ENCODE measurements at regions not wholly inside any gene's neighbourhood (a gene's known extent, or its start where the extent isn't known, plus 50 kb on each side); places are given as distances from the start of the nearest gene placed in this dataset.
A peak's percentile ranks its signal among the peaks of the same experiment; 100 is the strongest.

DNA sequence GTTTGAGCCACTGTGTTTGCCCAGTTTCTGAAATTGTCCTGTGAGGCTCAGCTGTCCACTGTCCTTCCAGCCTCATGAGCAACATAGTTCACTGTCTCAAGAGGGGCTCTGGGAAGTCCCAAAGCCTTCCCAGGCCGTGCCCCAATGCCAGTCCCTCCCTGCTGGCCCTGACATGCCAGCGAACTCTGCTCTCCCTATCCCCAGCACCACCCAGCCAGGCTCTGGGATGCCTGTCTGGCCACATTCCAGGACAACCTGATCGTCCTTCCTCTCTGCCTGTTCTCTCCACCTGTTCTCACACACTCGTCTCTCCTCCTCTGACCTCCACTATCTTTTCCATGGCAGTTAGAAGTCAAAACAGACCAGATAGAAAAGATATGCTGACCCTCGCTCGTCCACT lies 278.0 kb upstream of the ID2 start:
- DNase-seq (ENCODE audit: low read depth) = no peak

DNA sequence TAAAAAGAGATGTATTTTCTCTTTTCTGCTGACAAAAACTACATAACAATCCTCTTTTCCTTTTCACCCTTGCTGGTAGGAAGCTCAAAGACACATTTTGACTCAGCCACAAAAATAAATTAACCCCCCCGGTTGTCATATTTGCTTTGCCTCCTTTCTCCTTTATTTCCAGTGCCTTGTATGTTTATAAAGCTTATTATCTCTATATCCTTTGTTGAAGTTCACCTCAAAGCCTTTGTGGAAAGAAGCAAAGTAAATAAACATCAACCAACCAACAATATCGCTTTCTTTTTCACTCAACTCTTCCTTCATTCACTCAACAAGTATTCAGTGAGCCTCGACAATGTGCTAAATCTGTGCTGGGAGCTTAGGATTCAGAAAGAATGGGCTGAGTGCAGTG lies 276.5 kb upstream of the ID2 start:
- no peak for DNase-seq (ENCODE audit: low read depth)

DNA sequence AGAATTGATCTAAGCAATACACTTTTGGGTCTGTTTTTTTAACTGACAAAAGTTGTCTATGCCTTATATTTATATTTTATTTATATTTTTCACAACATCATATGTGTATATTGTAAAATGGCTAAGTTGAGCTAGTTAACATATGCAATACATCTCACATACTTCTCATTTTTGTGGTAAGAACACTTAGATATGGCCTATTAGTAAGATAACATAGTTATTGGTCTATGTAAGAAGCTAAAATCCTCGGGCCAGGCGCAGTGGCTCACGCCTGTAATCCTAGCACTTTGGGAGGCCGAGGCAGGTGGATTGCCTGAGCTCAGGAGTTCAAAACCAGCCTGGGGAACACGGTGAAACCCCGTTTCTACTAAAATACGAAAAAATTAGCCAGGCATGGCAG lies 275.6 kb upstream of the ID2 start:
- no peak for DNase-seq (ENCODE audit: low read depth)

DNA sequence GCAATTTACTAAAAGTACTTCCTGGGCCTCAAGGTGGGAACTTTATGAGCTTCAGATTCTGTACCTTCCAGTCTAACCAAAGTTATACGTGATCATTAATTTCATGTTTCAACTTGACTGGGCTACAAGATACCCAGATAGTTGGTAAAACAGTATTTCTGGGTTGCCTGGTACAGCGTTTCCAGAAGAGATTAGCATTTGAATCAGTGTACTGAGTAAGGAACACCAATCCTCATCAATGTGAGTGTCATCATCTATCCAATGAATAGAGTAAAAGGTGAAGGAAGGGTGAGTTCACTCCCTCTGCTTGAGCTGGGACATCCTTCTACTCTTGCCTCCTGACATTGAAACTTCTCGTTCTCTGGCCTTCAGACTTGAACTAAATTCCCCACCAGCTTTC lies 274.5 kb upstream of the ID2 start:
- DNase-seq (ENCODE audit: low read depth) = no peak

- no peak for DNase-seq (ENCODE audit: low read depth)
Measured at GRCh38 chr2:8408560-8409460, 273.0 kb upstream of the ID2 start.

- peak; percentile 28 for DNase-seq (ENCODE audit: low read depth)
Measured at GRCh38 chr2:8409461-8410260, 272.2 kb upstream of the ID2 start.

- DNase-seq (ENCODE audit: low read depth) = no peak
Measured at GRCh38 chr2:8412082-8412481, 269.8 kb upstream of the ID2 start.

DNA sequence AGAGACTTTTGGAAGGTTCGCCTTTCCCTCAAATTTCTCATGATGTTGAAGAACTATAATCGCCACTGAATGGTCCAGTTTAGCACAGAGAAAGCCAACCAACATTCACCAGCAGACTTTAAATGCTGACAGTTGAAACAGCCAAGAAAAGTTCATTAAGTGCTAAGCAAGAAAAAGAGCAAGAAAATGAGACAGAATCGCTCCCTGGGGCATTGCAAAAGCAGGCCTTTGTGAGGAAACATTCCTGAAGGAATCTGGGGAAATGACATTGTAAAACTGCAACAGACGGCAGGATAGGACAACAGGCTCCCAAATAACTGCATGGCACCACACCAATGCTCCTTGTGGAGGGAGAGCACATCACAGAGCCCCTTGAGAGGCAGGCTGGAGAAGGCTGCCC lies 269.3 kb upstream of the ID2 start:
- peak; percentile 61 for DNase-seq (ENCODE audit: low read depth)

GRCh38 chr2:8413589-8414135 lies 268.2 kb upstream of the ID2 start:
- no peak for DNase-seq (ENCODE audit: low read depth)

DNA sequence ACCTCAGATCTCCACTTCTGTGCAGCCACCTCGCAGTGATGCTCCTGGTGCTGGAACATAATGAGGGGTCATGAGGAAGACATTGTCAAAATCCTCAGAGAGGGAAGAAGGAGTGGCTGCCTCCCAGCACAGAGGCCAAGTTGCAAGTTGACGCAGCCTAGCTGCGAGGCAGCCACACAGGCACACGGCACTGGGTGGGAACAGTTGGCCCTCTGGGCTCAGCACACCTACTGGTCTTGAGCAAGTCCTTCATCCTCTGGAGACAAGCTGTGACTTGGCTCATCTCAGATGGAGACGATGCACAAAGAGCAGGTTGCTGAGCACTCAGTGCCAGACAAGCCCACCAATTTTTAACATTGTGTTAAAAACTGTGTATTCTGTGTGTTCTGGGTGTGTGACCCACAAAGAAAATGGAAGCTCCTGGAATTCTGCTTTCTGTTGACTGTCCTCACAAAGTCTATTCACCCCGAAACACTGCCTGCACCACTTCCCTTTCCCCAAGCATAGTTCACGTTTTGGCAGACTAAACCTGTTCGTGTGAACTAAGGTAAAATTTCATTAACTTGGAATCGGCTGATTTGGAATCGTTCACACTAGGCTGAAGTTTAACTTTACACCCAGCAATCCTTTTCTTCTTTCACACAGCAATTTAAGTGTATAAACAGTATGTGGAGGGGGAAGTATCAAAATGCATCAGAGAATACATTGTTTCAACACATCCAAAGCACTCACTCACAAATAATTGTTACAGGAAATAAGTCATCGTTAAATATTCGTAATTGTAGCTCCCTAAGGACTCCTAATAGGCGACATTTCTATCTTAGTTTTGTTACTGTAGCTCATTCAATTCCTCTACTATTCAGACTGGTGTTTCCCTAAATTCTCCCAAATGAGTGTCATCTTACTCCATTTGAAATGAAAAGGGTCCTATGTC lies 266.6 kb upstream of the ID2 start:
- no peak for DNase-seq (ENCODE audit: low read depth)

GRCh38 chr2:8416001-8416571 lies 265.8 kb upstream of the ID2 start:
- no peak for DNase-seq (ENCODE audit: low read depth)

DNA sequence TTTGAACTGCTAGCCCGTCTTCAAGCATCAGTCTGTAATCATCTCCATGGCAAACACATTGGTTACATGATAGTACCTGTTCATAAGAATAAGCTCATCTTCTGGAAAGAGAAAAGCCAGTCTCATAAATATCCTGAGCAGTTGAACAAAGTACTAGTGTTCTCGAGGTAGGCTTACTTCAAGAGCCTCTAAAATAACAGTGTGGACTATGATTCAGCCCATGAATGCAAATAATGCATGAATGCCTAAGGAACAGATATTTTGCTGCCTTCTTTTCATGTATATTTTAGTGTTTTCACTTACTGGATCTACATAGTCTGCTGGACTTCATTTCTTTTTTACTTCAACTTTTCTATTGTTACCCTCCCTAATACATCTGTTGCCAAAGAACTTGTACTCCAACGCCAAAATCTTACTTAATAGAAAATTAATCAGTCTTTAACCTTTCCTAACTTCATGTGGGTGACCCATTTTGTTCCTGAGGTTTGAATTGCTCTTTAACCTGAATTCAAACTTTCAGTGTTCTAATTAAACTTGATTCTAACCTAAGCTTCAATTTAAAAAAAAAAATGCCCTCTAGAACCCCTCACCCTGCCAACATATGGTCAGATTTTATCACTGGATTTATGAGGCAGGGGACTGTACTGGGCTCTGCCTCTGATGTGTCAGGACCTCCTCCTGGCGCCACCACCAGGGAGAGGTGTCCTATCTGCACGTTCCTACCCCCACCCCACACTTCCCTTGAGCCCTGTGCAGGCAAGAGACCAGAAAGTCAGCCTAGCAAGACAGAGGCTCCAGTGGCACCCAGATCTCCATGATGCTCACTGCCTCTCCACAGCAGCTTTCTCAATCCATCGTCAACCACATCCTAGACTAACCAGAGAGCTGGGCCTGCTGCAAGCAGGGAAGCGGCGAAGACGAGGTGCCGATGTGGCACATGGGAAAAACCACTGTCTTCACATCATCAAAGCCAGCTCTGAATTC lies 264.7 kb upstream of the ID2 start:
- DNase-seq (ENCODE audit: low read depth) = no peak

- DNase-seq (ENCODE audit: low read depth) = no peak
Measured at GRCh38 chr2:8418721-8419120, 263.1 kb upstream of the ID2 start.

DNA sequence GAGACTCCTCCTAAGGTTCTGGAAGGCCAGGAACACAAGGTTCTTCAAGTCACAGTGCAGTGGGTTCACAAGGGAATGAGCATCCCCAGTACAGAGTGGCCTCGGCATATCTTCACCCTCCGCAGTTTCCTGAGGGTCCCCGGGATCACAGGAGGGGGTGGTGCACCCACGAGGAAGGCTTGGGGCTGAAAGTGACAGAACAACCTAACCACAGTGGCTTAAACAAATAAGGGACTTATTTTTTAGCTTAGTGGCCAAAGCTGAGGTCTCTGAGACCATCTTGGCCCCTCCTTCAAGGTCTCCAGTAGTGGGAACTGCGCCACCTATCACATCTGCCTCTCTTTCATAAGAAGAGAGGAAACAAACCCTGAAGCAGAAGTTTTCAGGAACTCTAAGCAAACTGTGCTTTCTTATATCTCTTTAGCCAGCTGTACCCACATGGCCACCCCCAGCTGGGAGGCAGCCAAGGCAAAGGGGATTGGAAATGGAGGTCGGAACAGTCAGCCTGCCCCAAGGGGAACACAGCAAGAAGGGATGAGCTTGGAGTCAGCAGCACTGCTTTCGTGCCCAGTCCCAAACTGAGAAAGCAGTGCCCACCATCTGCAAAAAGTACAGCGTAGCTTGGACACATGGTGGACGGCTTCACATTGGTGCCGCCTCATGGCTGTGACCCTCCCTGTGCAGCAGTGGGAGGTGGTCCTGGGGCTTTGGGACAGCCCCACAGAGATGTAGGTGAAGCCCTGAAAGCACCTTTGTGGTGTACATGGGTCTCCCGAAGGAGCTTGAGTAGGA lies 260.0 kb upstream of the ID2 start:
- no peak for DNase-seq (ENCODE audit: low read depth)

DNA sequence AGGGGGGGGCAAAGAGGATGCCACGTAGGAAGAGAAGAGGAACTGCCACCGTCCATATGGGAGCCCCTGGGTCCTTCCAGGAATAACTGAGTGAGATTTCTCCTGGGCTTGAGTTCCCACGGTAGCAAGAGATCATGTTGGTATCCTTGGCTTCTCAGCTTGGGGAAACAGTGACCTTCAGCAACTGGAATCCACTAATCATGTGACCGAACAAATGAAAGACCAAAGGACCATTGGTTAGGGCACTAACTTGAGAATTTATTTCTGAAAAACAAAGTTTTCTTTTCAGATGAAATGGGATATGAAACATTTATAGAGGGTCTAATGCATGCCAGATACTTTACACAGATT lies 259.4 kb upstream of the ID2 start:
- DNase-seq (ENCODE audit: low read depth) = no peak

DNA sequence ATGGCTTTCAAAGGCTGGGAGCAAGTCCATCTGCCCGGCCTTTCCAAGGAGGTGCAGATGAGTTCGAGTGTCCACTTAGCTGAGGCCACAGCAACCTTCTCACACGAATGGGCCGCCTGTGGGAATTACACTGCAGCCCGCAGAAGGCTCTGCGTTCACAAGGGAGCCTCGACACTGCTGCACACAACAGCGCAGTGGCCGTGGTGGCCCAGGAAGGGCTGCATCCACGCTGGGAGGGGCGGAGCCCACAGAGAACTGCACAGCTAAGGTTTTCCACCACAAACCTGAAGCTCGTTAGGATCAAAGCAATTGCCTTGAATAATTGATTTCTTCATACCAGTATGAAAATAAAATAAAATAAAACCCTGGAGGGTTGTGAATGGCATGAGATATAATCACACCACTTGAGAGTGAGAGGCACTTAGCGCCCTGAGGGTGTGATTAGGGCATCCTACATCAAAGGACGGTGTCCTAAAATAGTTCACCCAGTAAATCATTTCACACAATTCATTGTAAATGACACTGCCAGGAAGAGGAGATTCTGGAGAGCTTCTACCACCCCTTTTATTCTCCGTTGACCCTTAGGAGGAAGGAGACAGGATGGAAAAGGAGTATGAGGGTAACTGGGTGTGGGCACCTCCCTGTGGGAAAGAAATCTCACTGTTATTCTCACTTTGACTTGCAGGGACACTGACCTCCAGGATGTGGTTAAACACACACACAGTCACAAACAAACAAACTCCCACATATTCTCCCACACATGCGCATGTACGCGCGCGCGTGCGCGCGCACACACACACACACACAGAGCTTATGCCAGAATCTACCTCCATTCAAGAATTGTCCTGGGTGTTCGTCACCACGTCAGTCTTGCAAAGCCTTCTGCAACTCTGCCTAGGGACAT lies 256.6 kb upstream of the ID2 start:
- no peak for DNase-seq (ENCODE audit: low read depth)

- no peak for DNase-seq (ENCODE audit: low read depth)
Measured at GRCh38 chr2:8426550-8426949, 255.3 kb upstream of the ID2 start.

GRCh38 chr2:8427211-8427610 lies 254.6 kb upstream of the ID2 start:
- DNase-seq (ENCODE audit: low read depth) = no peak

DNA sequence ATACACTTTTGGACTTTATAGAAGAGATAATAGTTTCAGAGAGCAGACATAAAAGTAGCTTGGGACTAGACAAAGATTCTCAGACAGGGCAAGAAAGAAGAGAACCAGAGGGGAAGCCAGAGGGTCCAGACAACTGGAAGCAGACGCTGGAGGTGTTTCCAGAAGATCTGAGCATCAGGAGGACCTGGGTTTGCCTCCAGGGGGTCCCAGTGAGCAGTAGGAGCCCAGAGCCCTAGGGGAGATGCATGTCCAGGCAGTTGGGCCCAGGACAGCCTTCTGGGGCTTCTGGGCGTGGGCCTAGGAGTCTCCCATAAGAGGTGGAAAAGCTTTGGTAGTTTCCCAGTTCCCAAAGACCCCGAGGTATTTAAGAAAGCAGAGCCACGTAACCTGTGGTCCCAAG lies 251.2 kb upstream of the ID2 start:
- no peak for DNase-seq (ENCODE audit: low read depth)

Measured in stromal cell of bone marrow (primary cell).